Activated naive CD4-positive, alpha-beta T cell treated with anti-CD3 and anti-CD28 coated beads, Interleukin-2, amount 50 U/mL, for 24 hours (primary cell): ENCODE measurements at regions not wholly inside any gene's neighbourhood (a gene's known extent, or its start where the extent isn't known, plus 50 kb on each side); places are given as distances from the start of the nearest gene placed in this dataset.
"Not testable (repeated sequence)": the region's sequence is repeated elsewhere in the genome, so short reads cannot be mapped to it uniquely, and the experiment has no call there.

Experiments
- H3K27ac Mint-ChIP-seq: one replicate; pipeline ENCODE4 v1.8.0; 2021; ENCODE audit warnings: mild to moderate bottlenecking, mixed read lengths
- H3K27me3 Mint-ChIP-seq: one replicate; pipeline ENCODE4 v1.8.0; 2021; ENCODE audit warnings: mixed read lengths
- H3K36me3 Mint-ChIP-seq: one replicate; pipeline ENCODE4 v1.8.0; 2021; ENCODE audit warnings: mixed read lengths
- H3K4me1 Mint-ChIP-seq: one replicate; pipeline ENCODE4 v1.8.0; 2021; ENCODE audit warnings: mixed read lengths
- H3K4me3 Mint-ChIP-seq: one replicate; pipeline ENCODE4 v1.8.0; 2021; ENCODE audit warnings: mild to moderate bottlenecking, mixed read lengths
- H3K9me3 Mint-ChIP-seq: one replicate; pipeline ENCODE4 v1.8.0; 2021; ENCODE audit warnings: mixed read lengths

GRCh38 chr3:104275199-104275598, 1091.5 kb upstream of the ALCAM start:
- Mint-ChIP-seq H3K27ac (no peak overlapping the region), H3K9me3 (peaks cover 5% of the 10 kb centered on the region), H3K36me3 (no peaks in the 10 kb centered on the region), H3K4me3 (no peak overlapping the region), H3K4me1 (peaks cover 5% of the 10 kb centered on the region), H3K27me3 (no peaks in the 10 kb centered on the region)

- peaks cover 14% of the 10 kb centered on the region for H3K9me3 Mint-ChIP-seq
- H3K36me3 Mint-ChIP-seq, result no peaks in the 10 kb centered on the region
- no peak overlapping the region for H3K4me3 Mint-ChIP-seq
- peaks cover 5% of the 10 kb centered on the region for H3K4me1 Mint-ChIP-seq
- H3K27ac Mint-ChIP-seq, result no peak overlapping the region
- H3K27me3 Mint-ChIP-seq, result no peaks in the 10 kb centered on the region
Measured at GRCh38 chr3:104279617-104280016, 1087.1 kb upstream of the ALCAM start.

- H3K36me3 Mint-ChIP-seq, result no peaks in the 10 kb centered on the region
- H3K27me3 Mint-ChIP-seq, result no peaks in the 10 kb centered on the region
- peaks cover 14% of the 10 kb centered on the region for H3K9me3 Mint-ChIP-seq
- H3K27ac Mint-ChIP-seq, result no peak overlapping the region
- no peak overlapping the region for H3K4me3 Mint-ChIP-seq
- peaks cover 5% of the 10 kb centered on the region for H3K4me1 Mint-ChIP-seq
Measured at GRCh38 chr3:104281713-104282112, 1085.0 kb upstream of the ALCAM start.

DNA sequence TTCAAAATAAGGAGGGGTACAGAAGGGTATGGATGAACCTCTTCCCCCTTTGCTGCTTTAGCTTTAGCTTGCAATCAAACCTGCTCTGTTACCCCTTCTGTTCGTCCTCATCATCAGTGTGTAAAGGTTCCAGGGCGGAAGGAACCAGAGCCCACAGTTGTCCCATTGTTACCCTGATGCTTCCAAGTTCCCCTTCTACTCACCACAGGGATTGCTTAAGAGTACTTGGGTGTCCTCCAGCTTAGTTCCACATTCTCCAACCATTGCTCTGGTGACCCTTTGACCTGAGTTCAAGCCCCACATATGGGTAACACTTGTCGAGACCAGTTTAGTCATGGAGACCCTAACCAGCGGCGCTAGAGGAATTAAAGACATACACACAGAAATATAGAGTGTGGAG, 1080.1 kb upstream of the ALCAM start:
- Mint-ChIP-seq H3K27ac (no peak overlapping the region), H3K27me3 (no peaks in the 10 kb centered on the region), H3K36me3 (no peaks in the 10 kb centered on the region), H3K4me1 (peaks cover 3% of the 10 kb centered on the region), H3K9me3 (peaks cover 5% of the 10 kb centered on the region), H3K4me3 (no peak overlapping the region)

- H3K9me3 Mint-ChIP-seq, result no peaks in the 10 kb centered on the region
- no peak overlapping the region for H3K27ac Mint-ChIP-seq
- H3K4me1 Mint-ChIP-seq, result peaks cover 5% of the 10 kb centered on the region
- H3K36me3 Mint-ChIP-seq, result no peaks in the 10 kb centered on the region
- H3K27me3 Mint-ChIP-seq, result no peaks in the 10 kb centered on the region
- no peak overlapping the region for H3K4me3 Mint-ChIP-seq
Measured at GRCh38 chr3:104291437-104291851, 1075.3 kb upstream of the ALCAM start.

DNA sequence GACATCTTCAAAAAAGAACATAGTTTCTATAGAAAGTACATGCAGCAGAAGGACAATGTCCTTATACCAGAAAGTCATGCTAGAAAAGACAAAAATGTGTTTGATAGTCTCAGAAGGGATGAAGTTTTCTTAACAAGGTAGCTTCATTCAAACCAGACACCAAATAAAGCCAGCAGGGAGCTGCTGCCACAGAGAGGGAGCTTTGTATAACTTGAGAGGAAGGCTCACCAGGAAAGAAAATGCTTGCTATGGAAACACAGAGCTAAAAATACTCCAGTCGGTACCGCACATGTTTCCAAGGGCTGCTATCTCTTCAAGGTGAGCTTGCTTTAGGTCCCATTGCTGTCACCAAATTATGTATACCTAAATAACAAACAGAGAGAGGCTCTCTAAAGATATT, 1074.8 kb upstream of the ALCAM start:
- Mint-ChIP-seq H3K27me3 (no peaks in the 10 kb centered on the region), H3K9me3 (no peaks in the 10 kb centered on the region), H3K27ac (no peak overlapping the region), H3K36me3 (no peaks in the 10 kb centered on the region), H3K4me3 (no peak overlapping the region), H3K4me1 (peaks cover 5% of the 10 kb centered on the region)

- Mint-ChIP-seq H3K36me3 (no peaks in the 10 kb centered on the region), H3K27ac (no peak overlapping the region), H3K4me3 (no peak overlapping the region), H3K4me1 (no peaks in the 10 kb centered on the region), H3K27me3 (no peaks in the 10 kb centered on the region), H3K9me3 (no peaks in the 10 kb centered on the region)
Measured at GRCh38 chr3:104297617-104298016, 1069.1 kb upstream of the ALCAM start.

- no peaks in the 10 kb centered on the region for H3K27me3 Mint-ChIP-seq
Measured at GRCh38 chr3:104298662-104299061, 1068.0 kb upstream of the ALCAM start.

DNA sequence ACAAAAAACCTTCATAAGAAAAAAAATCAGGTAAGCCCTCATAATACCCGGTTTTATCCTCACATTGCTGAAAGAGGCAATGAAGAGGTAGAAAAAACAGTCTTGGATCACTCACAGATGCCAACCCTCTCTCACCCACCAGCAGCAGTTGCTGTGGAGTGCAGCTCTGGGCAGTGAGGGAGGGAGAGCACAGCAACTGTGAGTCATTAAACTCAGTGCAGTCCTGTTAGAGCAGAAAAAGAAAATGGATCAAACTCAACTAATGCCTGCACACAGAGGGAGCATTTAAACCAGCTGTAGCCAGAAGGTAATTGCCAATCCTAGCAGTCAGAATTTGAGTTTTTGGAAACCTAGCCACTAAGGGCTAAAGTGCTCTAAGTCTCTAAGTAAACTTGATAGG, 1050.6 kb upstream of the ALCAM start:
- Mint-ChIP-seq H3K27me3 (no peaks in the 10 kb centered on the region), H3K9me3 (peaks cover 16% of the 10 kb centered on the region)

More at GRCh38 chr3:104298662-104299061, 1068.0 kb upstream of the ALCAM start:
- no peaks in the 10 kb centered on the region for H3K36me3 Mint-ChIP-seq
- no peak overlapping the region for H3K4me3 Mint-ChIP-seq
- H3K4me1 Mint-ChIP-seq, result no peaks in the 10 kb centered on the region
- no peaks in the 10 kb centered on the region for H3K9me3 Mint-ChIP-seq
- no peak overlapping the region for H3K27ac Mint-ChIP-seq

GRCh38 chr3:104323226-104323625, 1043.5 kb upstream of the ALCAM start:
- Mint-ChIP-seq H3K27me3 (no peaks in the 10 kb centered on the region), H3K4me3 (no peak overlapping the region), H3K9me3 (peaks cover 26% of the 10 kb centered on the region), H3K36me3 (no peaks in the 10 kb centered on the region), H3K27ac (no peak overlapping the region), H3K4me1 (no peaks in the 10 kb centered on the region)

More for the DNA sequence above, 1050.6 kb upstream of the ALCAM start:
- H3K36me3 Mint-ChIP-seq, result no peaks in the 10 kb centered on the region
- no peaks in the 10 kb centered on the region for H3K4me1 Mint-ChIP-seq
- no peak overlapping the region for H3K4me3 Mint-ChIP-seq
- H3K27ac Mint-ChIP-seq, result no peak overlapping the region

GRCh38 chr3:104347291-104347690, 1019.4 kb upstream of the ALCAM start:
- H3K36me3 Mint-ChIP-seq, result no peaks in the 10 kb centered on the region
- H3K4me3 Mint-ChIP-seq, result no peak overlapping the region
- H3K4me1 Mint-ChIP-seq, result no peaks in the 10 kb centered on the region
- no peak overlapping the region for H3K27ac Mint-ChIP-seq
- H3K9me3 Mint-ChIP-seq, result no peaks in the 10 kb centered on the region
- no peaks in the 10 kb centered on the region for H3K27me3 Mint-ChIP-seq

- H3K36me3 Mint-ChIP-seq, result no peaks in the 10 kb centered on the region
- no peak overlapping the region for H3K27ac Mint-ChIP-seq
- no peaks in the 10 kb centered on the region for H3K9me3 Mint-ChIP-seq
- no peak overlapping the region for H3K4me3 Mint-ChIP-seq
- H3K27me3 Mint-ChIP-seq, result no peaks in the 10 kb centered on the region
- no peaks in the 10 kb centered on the region for H3K4me1 Mint-ChIP-seq
Measured at GRCh38 chr3:104349836-104350235, 1016.9 kb upstream of the ALCAM start.

- no peaks in the 10 kb centered on the region for H3K27me3 Mint-ChIP-seq
- no peak overlapping the region for H3K27ac Mint-ChIP-seq
- no peak overlapping the region for H3K4me3 Mint-ChIP-seq
- no peaks in the 10 kb centered on the region for H3K9me3 Mint-ChIP-seq
- H3K36me3 Mint-ChIP-seq, result no peaks in the 10 kb centered on the region
- no peaks in the 10 kb centered on the region for H3K4me1 Mint-ChIP-seq
Measured at GRCh38 chr3:104353951-104354350, 1012.8 kb upstream of the ALCAM start.

DNA sequence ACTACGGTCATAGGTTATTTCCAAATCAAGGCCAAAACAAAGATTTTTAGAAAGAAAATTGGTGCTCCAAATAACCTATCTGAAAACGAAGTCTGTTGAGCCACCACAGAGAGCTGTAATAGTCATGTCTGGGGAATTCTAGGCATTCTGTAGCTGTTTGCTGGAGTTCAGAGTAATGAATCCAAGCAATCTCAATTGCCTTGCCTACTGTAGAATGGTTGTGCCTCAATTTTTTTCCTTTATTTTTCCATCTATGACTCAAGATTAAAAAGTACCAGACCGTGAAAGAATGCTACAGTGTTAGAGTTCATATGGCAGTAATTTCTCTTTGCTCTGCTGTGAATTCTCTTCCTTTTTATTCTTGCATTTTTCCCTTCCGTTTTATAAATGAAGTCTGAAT, 1007.2 kb upstream of the ALCAM start:
- H3K4me3 Mint-ChIP-seq, result no peak overlapping the region
- no peak overlapping the region for H3K27ac Mint-ChIP-seq
- H3K4me1 Mint-ChIP-seq, result no peaks in the 10 kb centered on the region
- no peaks in the 10 kb centered on the region for H3K27me3 Mint-ChIP-seq
- H3K9me3 Mint-ChIP-seq, result no peaks in the 10 kb centered on the region
- no peaks in the 10 kb centered on the region for H3K36me3 Mint-ChIP-seq

DNA sequence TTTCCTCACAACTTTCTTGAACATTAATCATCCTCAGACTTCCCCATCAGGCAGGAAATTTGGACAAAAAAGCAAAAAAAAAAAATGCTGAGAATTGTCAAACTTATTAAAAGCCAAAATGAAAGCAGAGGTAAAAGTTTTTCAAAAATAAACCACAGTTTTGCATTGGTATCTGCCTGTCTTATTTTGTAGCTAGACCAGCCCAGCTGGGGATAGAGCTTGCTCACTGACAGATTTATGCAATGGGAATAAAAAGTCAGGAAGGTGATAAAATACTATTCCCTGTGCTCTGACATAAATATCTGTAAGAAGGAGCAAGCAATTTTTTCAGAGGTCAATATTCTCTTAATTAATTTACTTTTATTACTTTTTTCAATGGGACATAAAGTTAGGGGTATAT, 1006.7 kb upstream of the ALCAM start:
- no peaks in the 10 kb centered on the region for H3K9me3 Mint-ChIP-seq
- no peak overlapping the region for H3K4me3 Mint-ChIP-seq
- H3K4me1 Mint-ChIP-seq, result no peaks in the 10 kb centered on the region
- no peaks in the 10 kb centered on the region for H3K27me3 Mint-ChIP-seq
- H3K27ac Mint-ChIP-seq, result no peak overlapping the region
- no peaks in the 10 kb centered on the region for H3K36me3 Mint-ChIP-seq

DNA sequence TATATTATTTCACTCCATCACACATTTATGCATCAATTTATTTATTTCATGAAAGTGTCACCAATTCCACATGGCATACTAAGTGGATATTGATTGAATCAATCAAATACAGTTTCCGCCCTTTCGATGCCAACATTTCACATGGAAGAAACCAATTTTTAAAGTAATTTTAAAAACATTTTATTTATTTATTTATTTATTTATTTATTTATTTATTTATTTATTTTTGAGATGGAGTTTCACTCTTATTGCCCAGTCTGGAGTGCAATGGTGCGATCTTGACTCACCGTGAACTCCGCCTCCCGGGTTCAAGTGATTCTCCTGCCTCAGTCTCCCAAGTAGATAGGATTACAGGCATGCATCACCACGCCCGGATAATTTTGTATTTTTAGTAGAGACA, 1005.0 kb upstream of the ALCAM start:
- H3K36me3 Mint-ChIP-seq, H3K4me3 Mint-ChIP-seq: not testable (repeated sequence)

GRCh38 chr3:104362319-104362718, 1004.4 kb upstream of the ALCAM start:
- H3K9me3 Mint-ChIP-seq, result no peaks in the 10 kb centered on the region
- no peaks in the 10 kb centered on the region for H3K4me1 Mint-ChIP-seq
- H3K27me3 Mint-ChIP-seq, result no peaks in the 10 kb centered on the region
- no peaks in the 10 kb centered on the region for H3K36me3 Mint-ChIP-seq
- no peak overlapping the region for H3K4me3 Mint-ChIP-seq
- no peak overlapping the region for H3K27ac Mint-ChIP-seq

More for the DNA sequence above, 1005.0 kb upstream of the ALCAM start:
- not testable (repeated sequence) for H3K27me3 Mint-ChIP-seq, H3K4me1 Mint-ChIP-seq, H3K27ac Mint-ChIP-seq, H3K9me3 Mint-ChIP-seq
